ENCODE measurements at regions not wholly inside any gene's neighbourhood (a gene's known extent, or its start where the extent isn't known, plus 50 kb on each side); places are given as distances from the start of the nearest gene placed in this dataset.

DNA sequence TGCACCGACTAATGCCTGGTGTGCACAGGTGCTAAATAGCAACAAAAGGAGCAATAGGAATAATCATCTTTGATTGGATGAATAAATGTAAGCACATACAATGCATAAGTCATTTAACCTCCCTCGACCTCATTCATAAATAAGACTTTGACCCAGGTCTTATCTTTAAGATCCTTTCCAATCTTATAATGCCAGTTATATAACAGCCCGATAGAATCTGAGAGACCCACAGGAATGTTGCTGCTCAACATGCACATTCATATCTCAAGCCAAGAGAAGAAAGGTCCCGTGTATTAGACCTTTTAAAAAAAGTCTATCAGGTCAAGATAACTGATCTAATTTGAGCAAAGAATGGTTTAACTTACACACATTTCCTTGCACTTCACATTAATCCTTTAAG, 146.8 kb upstream of the SOX9 start:
- DNase-seq (ENCODE audit: low read depth, low spot score): no peak
- Histone ChIP-seq H3K4me3 (ENCODE audit: low read length) (no peak overlapping the region), H3K27me3 (ENCODE audit: control insufficient read depth, insufficient read depth, low read length) (no peaks in the 10 kb centered on the region), H3K27ac (ENCODE audit: low read length) (no peak overlapping the region), H3K36me3 (ENCODE audit: control insufficient read depth, insufficient read depth, low read length) (no peaks in the 10 kb centered on the region), H3K4me1 (ENCODE audit: control insufficient read depth, insufficient read depth, low read length) (no peaks in the 10 kb centered on the region), H3K9me3 (ENCODE audit: control insufficient read depth, insufficient read depth, low read length) (no peaks in the 10 kb centered on the region)
- no CpG with 5 or more reads among the region's 4 CpGs for WGBS (ENCODE audit: insufficient coverage, insufficient read length)

DNA sequence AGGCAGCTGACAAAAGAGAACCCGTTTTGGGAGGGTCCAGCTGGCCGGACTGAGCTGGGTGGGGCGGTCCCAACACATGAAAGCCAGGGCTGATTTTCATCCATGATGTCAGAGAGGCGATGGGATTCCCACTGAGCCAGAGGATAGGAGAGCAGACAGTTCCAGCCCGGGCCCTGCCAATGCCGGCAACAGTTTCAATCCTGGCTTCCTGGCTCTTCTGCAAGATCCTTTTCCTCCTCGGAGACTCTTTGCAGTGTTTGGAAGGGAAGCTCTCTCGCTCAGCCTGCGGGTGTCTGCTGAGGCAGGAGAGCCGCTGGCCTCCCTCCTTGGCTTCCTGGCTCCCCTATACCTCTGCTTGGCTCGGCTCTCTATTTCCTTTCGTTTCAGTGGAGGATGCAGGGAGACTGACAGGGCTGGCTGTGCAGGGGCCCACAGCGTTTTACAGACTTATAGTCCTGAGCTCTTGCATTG, 145.5 kb upstream of the SOX9 start:
- Histone ChIP-seq H3K4me3 (ENCODE audit: low read length) (no peak overlapping the region), H3K27ac (ENCODE audit: low read length) (no peak overlapping the region), H3K9me3 (ENCODE audit: control insufficient read depth, insufficient read depth, low read length) (no peaks in the 10 kb centered on the region), H3K36me3 (ENCODE audit: control insufficient read depth, insufficient read depth, low read length) (no peaks in the 10 kb centered on the region), H3K4me1 (ENCODE audit: control insufficient read depth, insufficient read depth, low read length) (no peaks in the 10 kb centered on the region), H3K27me3 (ENCODE audit: control insufficient read depth, insufficient read depth, low read length) (no peaks in the 10 kb centered on the region)
- no peak for DNase-seq (ENCODE audit: low read depth, low spot score)
- no CpG with 5 or more reads among the region's 13 CpGs for WGBS (ENCODE audit: insufficient coverage, insufficient read length)

DNA sequence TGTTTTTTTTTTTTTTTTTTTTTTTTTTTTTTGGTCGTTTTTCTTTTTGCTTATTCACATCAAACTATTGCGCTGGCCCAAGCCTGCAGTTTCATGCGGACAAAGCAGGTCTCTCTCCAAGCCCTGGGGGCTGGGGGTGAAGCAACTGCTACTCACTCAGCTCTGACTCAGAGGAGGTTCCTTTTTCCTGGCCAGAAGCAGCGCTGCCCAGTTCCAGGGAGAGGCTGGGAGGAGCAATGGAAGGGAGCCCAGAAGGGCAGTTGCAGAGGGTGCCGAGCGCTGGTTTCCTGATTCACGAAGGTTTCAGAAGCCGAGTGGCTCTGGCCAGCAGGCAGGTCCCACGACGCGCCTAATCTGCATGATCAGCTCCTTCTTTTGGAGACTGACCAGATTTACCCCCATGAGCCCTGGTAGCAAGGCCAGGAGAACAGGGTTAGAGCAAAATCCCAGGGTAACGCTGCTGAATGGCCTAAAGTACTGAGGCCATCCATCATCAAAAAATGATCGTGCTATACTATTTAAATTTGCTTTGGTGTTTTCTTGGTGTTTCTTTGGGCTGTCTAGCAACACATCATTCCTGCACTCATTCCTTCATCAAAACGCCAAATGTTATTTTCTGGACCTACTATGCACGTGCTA, 144.7 kb upstream of the SOX9 start:
- no peaks in the 10 kb centered on the region for H3K27me3 ChIP-seq (ENCODE audit: control insufficient read depth, insufficient read depth, low read length)
- H3K36me3 ChIP-seq (ENCODE audit: control insufficient read depth, insufficient read depth, low read length): no peaks in the 10 kb centered on the region
- no peak for DNase-seq (ENCODE audit: low read depth, low spot score)
- no peaks in the 10 kb centered on the region for H3K9me3 ChIP-seq (ENCODE audit: control insufficient read depth, insufficient read depth, low read length)
- no peak overlapping the region for H3K4me3 ChIP-seq (ENCODE audit: low read length)
- no CpG with 5 or more reads among the region's 15 CpGs for WGBS (ENCODE audit: insufficient coverage, insufficient read length)
- H3K4me1 ChIP-seq (ENCODE audit: control insufficient read depth, insufficient read depth, low read length): no peaks in the 10 kb centered on the region
- H3K27ac ChIP-seq (ENCODE audit: low read length): no peak overlapping the region

DNA sequence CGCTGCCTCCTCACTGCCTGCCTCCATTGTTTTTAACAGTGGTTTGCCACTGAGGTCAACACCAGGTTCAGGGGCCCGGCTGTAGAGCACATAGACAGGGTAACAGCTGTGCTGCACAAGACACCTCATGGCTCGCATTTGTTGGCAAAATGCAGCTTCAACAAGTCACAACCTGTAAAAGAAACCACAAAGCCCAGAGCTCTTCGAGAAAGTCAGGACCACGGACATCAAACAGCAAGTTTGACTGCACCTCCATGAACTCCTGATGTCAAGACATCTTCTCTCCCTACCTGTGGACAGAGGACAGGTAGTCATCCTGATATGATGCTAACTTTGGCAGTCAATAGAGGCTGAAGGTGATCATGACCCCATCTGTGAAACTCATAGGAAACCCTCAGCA, 142.4 kb upstream of the SOX9 start:
- Histone ChIP-seq H3K27ac (ENCODE audit: low read length) (no peak overlapping the region), H3K4me1 (ENCODE audit: control insufficient read depth, insufficient read depth, low read length) (no peaks in the 10 kb centered on the region), H3K9me3 (ENCODE audit: control insufficient read depth, insufficient read depth, low read length) (no peaks in the 10 kb centered on the region), H3K27me3 (ENCODE audit: control insufficient read depth, insufficient read depth, low read length) (no peaks in the 10 kb centered on the region), H3K4me3 (ENCODE audit: low read length) (no peak overlapping the region), H3K36me3 (ENCODE audit: control insufficient read depth, insufficient read depth, low read length) (no peaks in the 10 kb centered on the region)
- WGBS (ENCODE audit: insufficient coverage, insufficient read length): no CpG with 5 or more reads among the region's 5 CpGs
- no peak for DNase-seq (ENCODE audit: low read depth, low spot score)

DNA sequence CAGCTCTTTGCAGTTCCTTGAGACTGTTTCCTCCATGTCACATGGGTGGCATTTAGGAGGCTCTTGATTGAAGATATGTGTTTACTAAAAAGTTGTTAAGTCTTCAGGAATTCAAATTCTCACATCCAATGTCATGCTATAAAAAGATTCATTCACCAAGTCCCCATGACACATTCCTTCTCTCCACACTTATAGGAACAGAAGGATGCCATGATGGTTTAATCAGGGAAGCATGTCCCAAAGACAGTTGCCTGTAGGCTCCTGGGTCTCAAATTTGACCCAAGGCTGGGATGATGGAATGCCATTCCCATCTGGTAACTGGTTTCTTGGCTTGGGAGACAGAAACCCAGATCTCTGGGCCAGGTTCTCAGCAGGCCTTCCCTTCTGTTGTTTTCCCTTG, 140.6 kb upstream of the SOX9 start:
- Histone ChIP-seq H3K4me3 (ENCODE audit: low read length) (no peak overlapping the region), H3K27ac (ENCODE audit: low read length) (no peak overlapping the region), H3K9me3 (ENCODE audit: control insufficient read depth, insufficient read depth, low read length) (no peaks in the 10 kb centered on the region), H3K4me1 (ENCODE audit: control insufficient read depth, insufficient read depth, low read length) (no peaks in the 10 kb centered on the region), H3K36me3 (ENCODE audit: control insufficient read depth, insufficient read depth, low read length) (no peaks in the 10 kb centered on the region), H3K27me3 (ENCODE audit: control insufficient read depth, insufficient read depth, low read length) (no peaks in the 10 kb centered on the region)
- DNase-seq (ENCODE audit: low read depth, low spot score): no peak

DNA sequence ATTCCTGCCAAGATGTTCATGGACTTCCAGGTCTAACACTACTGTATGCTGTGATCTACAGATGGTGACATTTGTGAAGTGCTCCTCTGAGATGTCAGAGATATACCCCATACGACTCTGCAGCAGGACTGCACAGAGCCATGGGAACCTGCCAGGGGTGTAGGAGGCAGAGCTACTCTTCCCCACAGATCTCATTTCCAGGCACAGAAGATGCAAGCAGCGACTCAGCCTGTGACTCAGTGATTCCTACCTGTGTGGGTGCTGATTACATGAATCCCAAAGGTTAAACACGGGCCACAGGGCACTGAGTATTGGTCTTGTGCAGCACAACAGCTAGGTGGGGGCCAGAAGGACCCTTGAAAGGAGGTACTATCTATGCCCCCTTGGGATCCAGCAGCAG, 137.0 kb upstream of the SOX9 start:
- no CpG with 5 or more reads among the region's 3 CpGs for WGBS (ENCODE audit: insufficient coverage, insufficient read length)
- no peaks in the 10 kb centered on the region for H3K9me3 ChIP-seq (ENCODE audit: control insufficient read depth, insufficient read depth, low read length)
- no peak for DNase-seq (ENCODE audit: low read depth, low spot score)
- no peaks in the 10 kb centered on the region for H3K36me3 ChIP-seq (ENCODE audit: control insufficient read depth, insufficient read depth, low read length)
- no peak overlapping the region for H3K27ac ChIP-seq (ENCODE audit: low read length)
- no peaks in the 10 kb centered on the region for H3K4me1 ChIP-seq (ENCODE audit: control insufficient read depth, insufficient read depth, low read length)
- no peaks in the 10 kb centered on the region for H3K27me3 ChIP-seq (ENCODE audit: control insufficient read depth, insufficient read depth, low read length)
- no peak overlapping the region for H3K4me3 ChIP-seq (ENCODE audit: low read length)

DNA sequence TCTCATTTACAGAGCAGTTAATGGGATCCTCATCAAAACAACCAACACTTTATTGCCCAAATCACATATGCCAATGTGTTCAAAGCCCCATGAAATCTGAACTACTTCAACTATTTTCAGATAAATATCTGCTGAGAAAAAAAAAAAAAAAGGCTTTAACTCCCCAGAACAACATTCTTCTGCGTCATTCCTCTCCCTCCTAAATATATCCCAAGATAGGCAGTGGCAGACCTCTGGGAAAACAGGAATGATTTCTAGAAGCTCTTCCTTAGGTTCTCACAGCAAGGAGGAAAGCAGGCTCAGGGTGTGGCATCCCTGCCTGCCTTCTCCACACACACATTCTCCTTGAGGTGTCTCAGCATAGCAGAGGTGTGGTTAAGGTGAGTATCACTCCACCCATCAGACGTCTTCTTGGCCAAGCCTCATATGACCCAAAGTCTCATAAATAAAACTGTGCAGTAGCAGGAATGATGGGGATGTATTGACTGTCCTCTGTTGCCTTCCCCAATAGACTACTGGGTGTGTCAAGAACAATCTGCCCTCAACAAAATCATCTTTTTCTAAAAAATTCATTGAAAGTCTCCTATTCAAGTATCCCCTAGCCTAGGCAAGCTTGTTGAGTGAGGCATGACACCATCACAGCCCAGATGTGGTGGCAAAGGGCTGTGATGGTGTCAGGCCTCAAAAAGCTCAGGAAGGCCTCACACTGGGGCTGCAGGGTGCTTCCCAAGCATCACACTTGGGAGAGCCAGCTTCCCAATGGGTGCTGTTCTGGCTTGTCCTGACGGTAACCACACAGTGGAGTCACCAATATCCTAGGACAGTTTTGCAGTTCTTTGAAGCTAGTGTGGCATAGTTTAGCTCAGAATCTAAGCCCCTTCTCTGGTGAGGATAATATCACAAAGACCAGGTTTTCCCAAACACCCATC, 135.4 kb upstream of the SOX9 start:
- no peak for DNase-seq (ENCODE audit: low read depth, low spot score)
- Histone ChIP-seq H3K27me3 (ENCODE audit: control insufficient read depth, insufficient read depth, low read length) (no peaks in the 10 kb centered on the region), H3K27ac (ENCODE audit: low read length) (no peak overlapping the region), H3K4me1 (ENCODE audit: control insufficient read depth, insufficient read depth, low read length) (no peaks in the 10 kb centered on the region), H3K36me3 (ENCODE audit: control insufficient read depth, insufficient read depth, low read length) (no peaks in the 10 kb centered on the region), H3K4me3 (ENCODE audit: low read length) (no peak overlapping the region), H3K9me3 (ENCODE audit: control insufficient read depth, insufficient read depth, low read length) (no peaks in the 10 kb centered on the region)
- no CpG with 5 or more reads among the region's 3 CpGs for WGBS (ENCODE audit: insufficient coverage, insufficient read length)

DNA sequence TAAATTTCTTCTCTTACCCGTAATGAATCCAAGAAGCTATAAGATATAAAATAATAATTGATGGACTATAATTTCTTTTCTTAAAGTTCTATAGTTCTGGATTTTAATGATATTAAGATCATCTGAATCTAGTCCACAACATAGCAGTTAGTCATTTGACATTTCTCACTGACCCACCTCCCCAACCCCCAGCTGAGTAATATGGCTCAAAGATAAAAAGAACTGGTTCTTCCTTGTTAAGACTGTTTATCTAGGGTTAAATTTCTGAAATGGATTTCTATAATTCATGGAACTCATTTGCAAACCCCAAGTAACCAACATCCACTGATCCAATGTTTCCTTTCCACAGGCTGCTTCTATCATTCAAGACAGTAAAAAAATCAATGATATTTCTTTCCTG, 133.9 kb upstream of the SOX9 start:
- no peaks in the 10 kb centered on the region for H3K27me3 ChIP-seq (ENCODE audit: control insufficient read depth, insufficient read depth, low read length)
- no peak overlapping the region for H3K4me3 ChIP-seq (ENCODE audit: low read length)
- DNase-seq (ENCODE audit: low read depth, low spot score): no peak
- no peaks in the 10 kb centered on the region for H3K36me3 ChIP-seq (ENCODE audit: control insufficient read depth, insufficient read depth, low read length)
- WGBS (ENCODE audit: insufficient coverage, insufficient read length): no CpG with 5 or more reads among the region's 1 CpG
- no peaks in the 10 kb centered on the region for H3K9me3 ChIP-seq (ENCODE audit: control insufficient read depth, insufficient read depth, low read length)
- no peak overlapping the region for H3K27ac ChIP-seq (ENCODE audit: low read length)
- H3K4me1 ChIP-seq (ENCODE audit: control insufficient read depth, insufficient read depth, low read length): no peaks in the 10 kb centered on the region

DNA sequence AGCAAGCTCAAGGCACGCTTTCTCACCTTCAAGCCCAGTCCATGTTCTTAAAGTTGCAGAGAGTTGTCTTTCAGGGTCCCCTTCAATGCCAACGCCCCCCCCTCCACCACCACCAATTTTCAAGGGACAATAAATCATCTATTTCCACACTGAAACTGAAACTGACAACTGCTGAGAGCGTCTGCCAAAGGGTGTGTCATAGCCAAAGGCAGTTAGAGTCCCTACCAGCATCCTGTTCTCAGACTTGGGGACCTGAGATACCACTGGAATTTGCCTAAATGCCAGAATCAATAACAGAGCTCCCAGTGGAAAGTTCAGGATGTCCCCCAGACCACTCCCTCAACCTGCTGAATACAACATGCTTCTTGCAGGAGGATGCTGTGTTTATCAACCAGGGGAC, 133.2 kb upstream of the SOX9 start:
- WGBS (ENCODE audit: insufficient coverage, insufficient read length): no CpG with 5 or more reads among the region's 3 CpGs
- H3K4me3 ChIP-seq (ENCODE audit: low read length): no peak overlapping the region
- no peaks in the 10 kb centered on the region for H3K36me3 ChIP-seq (ENCODE audit: control insufficient read depth, insufficient read depth, low read length)
- no peaks in the 10 kb centered on the region for H3K4me1 ChIP-seq (ENCODE audit: control insufficient read depth, insufficient read depth, low read length)
- H3K9me3 ChIP-seq (ENCODE audit: control insufficient read depth, insufficient read depth, low read length): no peaks in the 10 kb centered on the region
- DNase-seq (ENCODE audit: low read depth, low spot score): no peak
- H3K27ac ChIP-seq (ENCODE audit: low read length): no peak overlapping the region
- no peaks in the 10 kb centered on the region for H3K27me3 ChIP-seq (ENCODE audit: control insufficient read depth, insufficient read depth, low read length)

DNA sequence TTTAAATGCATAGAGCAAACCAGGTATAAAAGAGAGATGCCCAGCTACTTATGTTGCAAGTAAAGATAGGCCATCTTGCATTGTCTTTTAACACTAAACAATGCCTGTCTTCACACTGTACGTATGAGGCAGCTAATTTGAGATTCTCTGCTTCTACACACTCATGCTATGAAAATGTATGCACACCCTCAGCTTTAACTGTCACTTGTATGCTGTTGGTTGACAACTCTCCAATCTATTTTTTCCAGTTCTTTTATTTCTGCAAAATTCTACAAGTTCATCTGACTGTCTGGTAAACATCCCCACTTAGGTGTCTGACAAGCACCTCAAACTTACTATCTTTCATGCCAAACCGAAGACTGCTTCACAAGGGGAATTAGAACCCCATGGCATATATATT, 131.7 kb upstream of the SOX9 start:
- H3K36me3 ChIP-seq (ENCODE audit: control insufficient read depth, insufficient read depth, low read length): no peaks in the 10 kb centered on the region
- no CpG with 5 or more reads among the region's 2 CpGs for WGBS (ENCODE audit: insufficient coverage, insufficient read length)
- H3K4me1 ChIP-seq (ENCODE audit: control insufficient read depth, insufficient read depth, low read length): no peaks in the 10 kb centered on the region
- no peaks in the 10 kb centered on the region for H3K27me3 ChIP-seq (ENCODE audit: control insufficient read depth, insufficient read depth, low read length)
- H3K4me3 ChIP-seq (ENCODE audit: low read length): no peak overlapping the region
- no peak for DNase-seq (ENCODE audit: low read depth, low spot score)
- H3K9me3 ChIP-seq (ENCODE audit: control insufficient read depth, insufficient read depth, low read length): no peaks in the 10 kb centered on the region
- no peak overlapping the region for H3K27ac ChIP-seq (ENCODE audit: low read length)

DNA sequence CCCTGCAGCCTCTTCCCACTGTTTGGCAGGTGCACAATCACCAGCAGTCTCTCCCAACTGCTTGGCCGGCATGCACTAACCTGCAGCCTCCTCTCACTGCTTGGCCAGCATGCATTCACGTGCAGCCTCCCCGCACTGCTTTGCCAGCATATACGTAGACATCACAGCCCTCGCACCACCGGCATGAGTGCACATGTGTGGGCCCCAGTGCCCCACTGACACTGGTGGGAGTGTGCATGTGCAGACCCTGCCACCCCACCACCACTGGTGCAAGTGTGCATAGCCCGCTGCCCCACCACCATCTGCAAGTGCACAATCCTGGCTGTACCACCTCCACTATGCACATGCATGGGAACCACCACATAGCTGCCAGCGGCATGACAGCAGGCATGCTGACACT, 127.5 kb upstream of the SOX9 start:
- WGBS (ENCODE audit: insufficient coverage, insufficient read length): no CpG with 5 or more reads among the region's 8 CpGs
- Histone ChIP-seq H3K27ac (ENCODE audit: low read length) (no peak overlapping the region), H3K9me3 (ENCODE audit: control insufficient read depth, insufficient read depth, low read length) (no peaks in the 10 kb centered on the region), H3K27me3 (ENCODE audit: control insufficient read depth, insufficient read depth, low read length) (no peaks in the 10 kb centered on the region), H3K4me3 (ENCODE audit: low read length) (no peak overlapping the region), H3K4me1 (ENCODE audit: control insufficient read depth, insufficient read depth, low read length) (no peaks in the 10 kb centered on the region), H3K36me3 (ENCODE audit: control insufficient read depth, insufficient read depth, low read length) (no peaks in the 10 kb centered on the region)
- DNase-seq (ENCODE audit: low read depth, low spot score): no peak

Data from iPS DF 6.9 (cell line).